ENCODE measurements at regions not wholly inside any gene's neighbourhood (a gene's known extent, or its start where the extent isn't known, plus 50 kb on each side); places are given as distances from the start of the nearest gene placed in this dataset.
"Not testable (repeated sequence)": the region's sequence is repeated elsewhere in the genome, so short reads cannot be mapped to it uniquely, and the experiment has no call there.

DNA sequence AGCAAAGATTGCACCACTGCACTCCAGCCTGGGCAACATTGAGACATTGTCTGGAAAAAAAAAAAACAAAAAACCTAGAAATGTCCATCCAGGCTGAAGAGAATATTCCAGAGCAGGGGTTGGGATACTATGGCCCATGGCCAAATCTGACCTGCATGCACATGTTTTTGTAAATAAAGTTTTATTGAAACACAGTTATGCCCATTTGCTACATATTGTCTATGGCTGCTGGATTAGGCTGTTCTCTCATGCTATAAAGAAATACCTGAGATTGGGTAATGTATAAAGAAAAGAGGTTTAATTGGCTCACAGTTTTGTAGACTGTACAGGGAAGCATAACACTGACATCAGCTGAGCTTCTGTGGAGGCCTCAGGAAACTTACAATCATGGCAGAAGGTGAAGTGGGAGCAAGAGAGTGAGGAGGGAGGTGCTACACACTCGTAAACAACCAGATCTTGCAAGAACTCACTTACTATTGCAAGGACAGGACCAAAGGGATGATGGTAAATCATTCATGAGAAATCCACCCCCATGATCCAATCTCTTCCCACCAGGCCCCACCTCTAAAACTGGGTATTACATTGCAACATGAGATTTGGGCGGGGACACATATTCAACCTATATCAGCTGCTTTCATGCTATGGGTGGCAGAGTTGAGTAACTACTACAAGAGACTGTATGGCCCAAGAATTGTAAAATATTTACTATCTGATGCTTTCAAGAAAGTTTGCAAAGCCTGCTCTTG, 137.8 kb upstream of the ROPN1B start:
- not testable (repeated sequence) for DNase-seq

- DNase-seq: not testable (repeated sequence)
These were observed 133.4 kb upstream of the ROPN1B start for GRCh38 chr3:125835562-125835961.

DNA sequence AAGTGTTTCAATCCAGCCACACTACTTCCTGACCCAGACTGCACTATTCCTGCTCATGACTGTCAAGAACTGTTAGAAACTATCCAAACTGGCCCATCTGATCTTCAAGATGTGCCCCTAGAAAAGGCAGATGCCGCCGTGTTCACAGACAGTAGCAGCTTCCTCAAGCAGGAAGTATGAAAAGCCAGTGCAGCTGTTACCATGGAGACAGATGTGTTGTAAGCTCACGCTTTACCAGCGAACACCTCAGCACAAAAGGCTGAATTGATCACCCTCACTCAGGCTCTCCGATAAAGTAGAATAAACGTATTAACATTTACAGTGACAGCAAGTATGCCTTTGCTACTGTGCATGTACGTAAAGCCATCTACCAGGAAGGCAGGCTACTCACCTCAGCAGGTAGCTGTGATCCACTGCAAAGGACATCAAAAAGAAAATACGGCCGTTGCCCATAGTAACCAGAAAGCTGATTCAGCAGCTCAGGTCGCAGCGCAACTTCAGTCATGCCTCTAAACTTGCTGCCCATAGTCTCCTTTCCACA, 132.9 kb upstream of the ROPN1B start:
- DNase-seq: not testable (repeated sequence)

GRCh38 chr3:125836786-125837185, 132.2 kb upstream of the ROPN1B start:
- DNase-seq: not testable (repeated sequence)

GRCh38 chr3:125838857-125839256, 130.1 kb upstream of the ROPN1B start:
- not testable (repeated sequence) for DNase-seq

GRCh38 chr3:125840465-125840864, 128.5 kb upstream of the ROPN1B start:
- not testable (repeated sequence) for DNase-seq

DNA sequence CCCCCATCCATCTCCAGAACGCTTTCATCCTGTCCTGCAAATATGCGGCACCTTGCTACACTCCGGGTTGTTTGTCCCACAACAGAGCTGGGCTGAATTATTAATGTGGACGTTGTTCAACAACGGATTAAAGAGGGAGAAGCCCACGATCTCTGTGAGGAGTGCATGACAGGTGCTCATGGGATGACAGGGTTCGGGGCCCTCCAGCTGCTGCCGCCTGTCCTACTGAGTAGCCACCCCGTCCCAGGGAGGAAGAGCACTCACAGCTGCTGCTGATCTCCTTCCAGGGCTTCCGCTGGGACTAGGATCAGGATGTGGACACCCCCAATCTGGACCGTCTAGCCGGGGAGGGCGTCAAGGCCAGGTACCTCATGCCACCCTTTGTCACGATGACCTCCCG, 121.0 kb upstream of the ROPN1B start:
- not testable (repeated sequence) for DNase-seq

DNA sequence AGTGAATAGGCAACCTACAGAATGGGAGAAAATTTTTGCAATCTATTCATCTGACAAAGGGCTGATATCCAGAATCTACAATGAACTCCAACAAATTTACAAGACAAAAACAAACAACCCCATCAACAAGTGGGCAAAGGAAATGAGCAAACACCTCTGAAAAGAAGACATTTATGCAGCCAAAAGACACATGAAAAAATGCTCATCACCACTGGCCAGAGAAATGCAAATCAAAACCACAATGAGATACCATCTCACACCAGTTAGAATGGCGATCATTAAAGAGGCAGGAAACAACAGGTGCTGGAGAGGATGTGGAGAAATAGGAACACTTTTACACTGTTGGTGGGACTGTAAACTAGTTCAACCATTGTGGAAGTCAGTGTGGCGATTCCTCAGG, 114.0 kb upstream of the ROPN1B start:
- not testable (repeated sequence) for DNase-seq

- DNase-seq: not testable (repeated sequence)
These were observed 108.4 kb upstream of the ROPN1B start for GRCh38 chr3:125860547-125860946.

- DNase-seq: not testable (repeated sequence)
These were observed 106.1 kb upstream of the ROPN1B start for GRCh38 chr3:125862841-125863254.

DNA sequence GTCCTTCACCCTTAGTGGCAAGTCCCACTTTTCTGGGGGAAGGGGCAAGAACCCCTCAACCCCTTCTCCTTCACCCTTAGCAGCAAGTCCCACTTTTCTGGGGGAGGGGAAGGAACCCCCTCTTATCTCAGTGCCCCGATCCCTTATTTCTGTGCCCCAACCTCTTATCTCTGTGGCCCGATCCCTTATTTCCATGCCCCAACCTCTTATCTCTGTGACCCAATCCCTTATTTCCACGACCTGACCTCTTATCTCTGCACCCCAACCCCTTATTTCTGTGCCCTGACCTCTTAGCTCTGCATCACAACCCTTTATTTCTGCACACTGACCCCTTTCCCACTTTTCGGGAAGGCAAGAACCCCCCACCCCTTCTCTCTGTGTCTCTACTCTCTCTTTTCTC, 104.4 kb upstream of the ROPN1B start:
- DNase-seq: not testable (repeated sequence)

- peak; percentile 22 for DNase-seq
These were observed 83.0 kb upstream of the ROPN1B start for GRCh38 chr3:125886006-125886405.

DNA sequence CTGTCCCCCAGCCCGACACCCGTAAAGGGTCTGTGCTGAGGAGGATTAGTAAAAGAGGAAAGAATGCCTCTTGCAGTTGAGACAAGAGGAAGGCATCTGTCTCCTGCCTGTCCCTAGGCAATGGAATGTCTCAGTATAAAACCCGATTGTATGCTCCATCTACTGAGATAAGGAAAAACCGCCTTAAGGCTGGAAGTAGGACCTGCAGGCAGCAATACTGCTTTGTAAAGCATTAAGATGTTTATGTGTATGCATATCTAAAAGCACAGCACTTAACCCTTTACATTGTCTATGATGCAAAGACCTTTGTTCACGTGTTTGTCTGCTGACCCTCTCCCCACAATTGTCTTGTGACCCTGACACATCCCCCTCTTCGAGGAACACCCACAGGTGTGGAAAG, 69.8 kb upstream of the ROPN1B start:
- DNase-seq: not testable (repeated sequence)

GRCh38 chr3:125901473-125901872, 67.5 kb upstream of the ROPN1B start:
- not testable (repeated sequence) for DNase-seq

DNA sequence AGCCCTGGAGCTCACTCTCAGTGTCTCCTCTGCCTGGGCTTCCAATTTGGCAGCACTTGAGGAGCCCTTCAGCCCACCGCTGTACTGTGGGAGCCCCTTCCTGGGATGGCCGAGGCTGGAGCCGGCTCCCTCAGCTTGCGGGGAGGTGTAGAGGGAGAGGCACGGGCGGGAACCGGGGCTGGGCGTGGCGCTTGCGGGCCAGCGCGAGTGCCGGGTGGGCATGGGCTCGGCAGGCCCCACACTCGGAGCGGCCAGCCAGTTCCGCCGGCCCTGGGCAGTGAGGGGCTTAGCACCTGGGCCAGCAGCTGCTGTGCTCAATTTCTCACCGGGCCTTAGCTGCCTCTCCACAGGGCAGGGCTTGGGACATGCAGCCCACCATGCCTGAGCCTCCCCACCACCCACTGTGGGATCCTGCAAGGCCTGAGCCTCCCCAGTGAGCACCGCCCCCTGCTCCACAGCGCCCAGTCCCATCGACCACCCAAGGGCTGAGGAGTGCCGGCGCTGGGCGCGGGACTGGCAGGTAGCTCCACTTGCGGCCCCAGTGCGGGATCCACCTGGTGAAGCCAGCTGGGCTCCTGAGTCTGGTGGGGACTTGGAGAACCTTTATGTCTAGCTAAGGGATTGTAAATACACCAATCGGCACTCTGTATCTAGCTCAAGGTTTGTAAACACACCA, 65.1 kb upstream of the ROPN1B start:
- DNase-seq: not testable (repeated sequence)

GRCh38 chr3:125907279-125907678, 61.7 kb upstream of the ROPN1B start:
- DNase-seq: not testable (repeated sequence)

DNA sequence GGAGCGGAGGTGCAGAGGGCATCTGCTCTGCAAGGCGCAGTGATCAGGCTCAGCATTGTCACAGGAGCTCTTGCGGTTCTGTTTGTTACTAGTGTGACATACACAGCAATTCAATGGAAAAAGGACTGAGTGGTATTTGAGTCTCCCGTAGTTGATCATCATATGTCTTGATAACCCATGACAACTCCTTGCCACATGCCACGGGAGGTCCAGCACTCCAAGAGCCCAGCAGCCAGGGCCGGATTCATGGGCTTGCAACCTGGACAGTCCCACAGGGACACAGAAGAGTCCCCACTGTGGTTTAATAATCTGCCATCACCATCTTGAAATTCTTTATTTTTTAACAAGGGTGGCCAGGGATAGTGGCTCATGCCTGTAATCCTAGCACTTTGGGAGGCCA, 58.1 kb upstream of the ROPN1B start:
- not testable (repeated sequence) for DNase-seq

DNA sequence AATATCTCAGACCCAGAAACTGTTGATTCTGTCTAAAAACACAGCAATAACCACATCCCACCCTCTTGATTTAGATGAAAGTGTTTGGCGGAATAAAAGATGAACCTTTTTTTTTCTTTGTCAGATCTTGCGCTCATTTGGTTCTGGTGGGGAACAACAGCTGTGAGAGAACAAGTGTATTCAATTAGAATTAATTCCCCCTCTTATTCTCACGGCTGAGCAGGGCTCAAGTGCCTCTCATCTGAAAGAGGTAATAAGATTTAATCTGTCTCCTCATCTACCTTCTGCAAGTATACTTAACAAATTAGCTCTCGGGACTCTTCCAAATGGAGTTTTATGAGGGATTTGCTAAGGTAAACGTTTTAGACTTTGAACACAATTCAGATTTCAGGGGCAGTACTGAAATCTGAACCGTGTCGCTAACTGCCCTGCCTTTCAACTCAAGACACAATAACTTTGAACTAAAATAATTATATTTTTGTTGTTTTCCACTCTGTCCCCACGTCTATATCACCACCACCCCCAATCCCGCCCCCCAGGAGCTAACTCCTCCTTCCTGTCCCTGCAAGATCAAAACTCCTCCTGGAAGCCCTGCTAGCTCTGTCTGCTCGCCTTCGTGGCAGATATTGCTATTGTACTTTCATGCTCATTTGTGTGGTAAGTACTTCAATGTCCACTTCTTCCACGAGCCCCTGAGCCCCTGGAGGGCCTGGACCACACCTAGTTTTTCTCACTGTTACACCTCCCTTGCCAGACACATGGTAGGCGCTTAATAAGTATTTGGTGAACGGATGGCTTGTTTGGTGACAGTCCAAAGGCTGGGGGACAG, 54.2 kb upstream of the ROPN1B start:
- DNase-seq: not testable (repeated sequence)

DNA sequence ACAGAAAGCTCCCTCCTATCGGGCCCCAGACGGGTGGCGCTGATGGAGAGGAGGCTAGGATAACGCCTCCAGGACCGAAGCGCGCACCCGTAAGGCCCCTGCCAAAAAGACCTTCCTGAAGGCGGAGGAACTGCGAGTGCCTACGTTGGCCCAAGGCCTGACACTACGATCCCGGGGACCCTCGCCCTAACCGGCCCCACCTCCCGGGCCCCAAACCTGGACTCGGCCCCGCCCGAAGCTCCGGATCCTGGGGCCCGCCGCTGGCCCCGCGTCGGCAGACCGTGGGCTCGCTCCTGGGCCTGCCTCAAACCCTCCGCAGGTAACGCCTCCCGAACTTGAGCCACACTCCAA, 53.6 kb upstream of the ROPN1B start:
- DNase-seq: not testable (repeated sequence)

DNA sequence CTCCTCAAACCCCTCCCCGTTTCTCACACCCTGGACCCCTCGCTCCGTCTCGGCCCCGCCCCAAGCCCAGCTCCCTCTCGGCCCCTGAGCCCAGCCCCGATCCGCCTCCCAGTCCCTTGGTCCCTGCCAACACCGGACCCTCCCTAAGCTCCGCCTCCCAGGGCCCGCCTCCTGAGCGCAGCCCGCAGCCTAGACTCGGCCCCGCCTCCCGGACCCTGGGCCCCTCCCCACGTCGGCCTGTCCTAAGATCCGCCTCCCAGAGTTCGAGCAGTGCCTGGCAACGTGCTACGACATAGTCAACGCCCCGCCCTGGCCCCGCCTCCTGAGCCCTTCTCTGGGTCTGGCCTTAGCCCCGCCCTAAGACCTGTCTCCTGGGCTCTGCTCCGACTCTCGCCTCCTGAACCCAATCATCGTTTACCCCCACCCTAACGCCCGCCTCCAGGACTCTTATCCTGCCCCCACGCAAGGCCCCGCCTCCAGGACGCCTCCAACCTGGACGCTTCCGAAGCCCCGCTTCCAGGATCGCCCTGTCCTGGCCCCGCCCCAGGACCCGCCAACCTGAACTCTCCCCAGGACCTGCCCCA, 53.1 kb upstream of the ROPN1B start:
- peak; percentile 88 for DNase-seq

GRCh38 chr3:125916376-125916978, 52.5 kb upstream of the ROPN1B start:
- peak; percentile 87 for DNase-seq

DNA sequence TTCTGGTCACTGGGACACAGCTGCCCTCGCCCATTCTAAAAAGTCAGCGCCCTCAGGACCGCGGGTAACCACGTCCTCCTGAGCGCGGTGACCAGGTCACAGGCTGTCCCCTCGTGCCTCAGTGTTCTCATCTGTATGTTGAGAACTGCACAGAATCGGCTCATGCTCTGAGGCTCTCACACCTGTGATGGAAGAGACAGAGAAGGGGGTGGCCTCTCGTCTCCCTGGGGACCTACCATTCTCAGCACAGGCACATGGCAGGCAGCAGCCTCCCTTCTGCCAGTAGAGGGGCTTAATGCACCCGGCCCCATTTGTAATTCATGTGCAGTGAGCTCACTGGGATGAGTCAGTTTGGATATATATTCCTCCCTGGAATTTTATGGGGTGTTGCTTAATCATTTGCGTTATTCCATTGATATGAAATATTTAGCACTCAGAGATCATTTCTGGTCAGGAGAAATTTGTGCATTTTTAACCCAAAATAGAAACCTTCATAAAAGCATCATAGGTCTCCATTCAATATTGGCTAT, 51.9 kb upstream of the ROPN1B start:
- not testable (repeated sequence) for DNase-seq
